Endothelial cell of umbilical vein (primary cell): ENCODE measurements at regions not wholly inside any gene's neighbourhood (a gene's known extent, or its start where the extent isn't known, plus 50 kb on each side); places are given as distances from the start of the nearest gene placed in this dataset.

ENCODE experiments used
- BruUV-seq: library from RNA; stranded (reverse); fragments of 400-500 nt; replicated peaks from 2 replicates; lab custom pipeline; 2021; lab: Mats Ljungman, UMichigan
- CTCF ChIA-PET: fragments of 300-600, 350-600 bp; sonication (Branson Sonifier 250); formaldehyde crosslinking; loops from one replicate; lab custom pipeline; 2021; ENCODE audit warnings: antibody characterized with exemption, inconsistent platforms; lab: Charles Lee
- POLR2A ChIA-PET: fragments of 300-600, 350-600 bp; sonication (Branson Sonifier 250); formaldehyde crosslinking; loops from one replicate; lab custom pipeline; 2021; ENCODE audit warnings: antibody characterized with exemption, inconsistent platforms; lab: Charles Lee
- DNase-seq: peaks from one replicate; pipeline ENCODE4 v3.0.0-alpha.2; 2011; ENCODE audit warnings: low read depth, low spot score
- FAIRE-seq: peaks from 2 replicates; lab custom pipeline; 2011; peaks lifted over from hg19 to GRCh38; lab: Jason Lieb, UNC
- H2AFZ ChIP-seq: 2 replicates; pipeline ENCODE4 v1.6.0; 2012; ENCODE audit warnings: low read depth, low read length, control low read depth, inconsistent platforms
- H3K27ac ChIP-seq: 2 replicates; pipeline ENCODE4 v1.5.1; 2011; ENCODE audit warnings: low read depth, mild to moderate bottlenecking, control low read depth, low read length, moderate library complexity; ENCODE audit not compliant: insufficient read depth
- H3K27me3 ChIP-seq, 2 experiments: 2 replicates each; pipeline versions ENCODE4 v1.6.0 to v1.6.1; 2011; ENCODE audit warnings: low read length in 2 of 2, mixed read lengths in 1 of 2; ENCODE audit not compliant: control insufficient read depth in 2 of 2, insufficient read depth in 2 of 2
- H3K36me3 ChIP-seq, 2 experiments: 2 replicates in 1 of 2; 3 replicates in 1 of 2; pipeline ENCODE4 v1.5.1; 2011; ENCODE audit warnings: low read length in 2 of 2, mild to moderate bottlenecking in 1 of 2, moderate library complexity in 1 of 2; ENCODE audit not compliant: control insufficient read depth in 2 of 2, insufficient read depth in 2 of 2; ENCODE audit errors: extremely low read depth in 1 of 2
- H3K4me1 ChIP-seq: 3 replicates; pipeline ENCODE4 v1.5.1; 2011; ENCODE audit warnings: mild to moderate bottlenecking, low read length; ENCODE audit not compliant: control insufficient read depth, insufficient read depth; ENCODE audit errors: extremely low read depth
- H3K4me2 ChIP-seq: 2 replicates; pipeline ENCODE4 v1.6.1; 2011; ENCODE audit warnings: low read length, control low read depth, mixed read lengths; ENCODE audit not compliant: insufficient read depth
- H3K4me3 ChIP-seq, 3 experiments: fragments of 200-600 bp in 1 of 3; sonication (generic), shearing (Covaris generic) in 1 of 3; replicated peaks in 1 of 3; 2 replicates each; pipeline ENCODE4 v1.5.1; 2011 to 2016; ENCODE audit warnings: control low read depth in 3 of 3, low read length in 3 of 3, mild to moderate bottlenecking in 2 of 3, inconsistent platforms in 1 of 3, low read depth in 1 of 3, moderate library complexity in 1 of 3; ENCODE audit not compliant: insufficient read depth in 1 of 3
- H3K79me2 ChIP-seq: 2 replicates; pipeline ENCODE4 v1.6.0; 2012; ENCODE audit warnings: low read length, inconsistent platforms; ENCODE audit not compliant: control insufficient read depth, insufficient read depth
- H3K9ac ChIP-seq: replicated peaks from 2 replicates; pipeline ENCODE3; 2011; ENCODE audit warnings: low read length, control low read depth; ENCODE audit not compliant: insufficient read depth; ENCODE audit errors: extremely low read depth
- H3K9me1 ChIP-seq: replicated peaks from 3 replicates; pipeline ENCODE4 v1.6.0; 2011; ENCODE audit warnings: mild to moderate bottlenecking, low read length; ENCODE audit not compliant: control insufficient read depth, insufficient read depth; ENCODE audit errors: extremely low read depth
- H3K9me3 ChIP-seq: replicated peaks from 2 replicates; pipeline ENCODE4 v1.5.1; 2012; ENCODE audit warnings: low read length, inconsistent platforms; ENCODE audit not compliant: control insufficient read depth, insufficient read depth
- H4K20me1 ChIP-seq: replicated peaks from 2 replicates; pipeline ENCODE3; 2011; ENCODE audit warnings: mild to moderate bottlenecking, low read length; ENCODE audit not compliant: control insufficient read depth, insufficient read depth; ENCODE audit errors: extremely low read depth
- EZH2 ChIP-seq: IDR thresholded peaks from 2 replicates; pipeline ENCODE4 v1.6.1; 2012; ENCODE audit warnings: borderline replicate concordance, low read depth, mild to moderate bottlenecking, moderate library complexity, low read length, inconsistent platforms; ENCODE audit not compliant: severe bottlenecking
- FOS ChIP-seq: IDR thresholded peaks from 2 replicates; pipeline ENCODE4 v1.6.1; 2011; ENCODE audit warnings: mild to moderate bottlenecking, low read length, moderate library complexity, borderline replicate concordance; ENCODE audit not compliant: insufficient read depth
- GATA2 ChIP-seq: IDR thresholded peaks from 2 replicates; pipeline ENCODE4 v1.7.0; 2011; ENCODE audit warnings: low read depth, mild to moderate bottlenecking, moderate library complexity, mixed read lengths, low read length; ENCODE audit not compliant: insufficient read length, insufficient read depth
- JUN ChIP-seq: IDR thresholded peaks from 2 replicates; pipeline ENCODE4 v1.6.1; 2011; ENCODE audit warnings: borderline replicate concordance, low read depth; ENCODE audit not compliant: insufficient read length, insufficient read depth
- MYC ChIP-seq: IDR thresholded peaks from one replicate; pipeline ENCODE4 v1.6.1; 2011; ENCODE audit warnings: mild to moderate bottlenecking, low read depth, low read length
- POLR2A ChIP-seq: IDR thresholded peaks from 2 replicates; pipeline ENCODE4 v1.6.1; 2012; ENCODE audit warnings: low read depth, mild to moderate bottlenecking, control low read depth, low read length
- POLR2AphosphoS5 ChIP-seq: IDR thresholded peaks from 2 replicates; pipeline ENCODE4 v1.6.1; 2012; ENCODE audit warnings: low read depth, mild to moderate bottlenecking, control low read depth, low read length, moderate library complexity; ENCODE audit not compliant: insufficient read depth
- dilution Hi-C: fragments of 300-500 bp; cut with MboI; formaldehyde crosslinking; loops from one replicate; pipeline ENCODE4 v1.15.0; 2019; ENCODE audit warnings: low sequenced_read_pairs; ENCODE audit not compliant: extremely low pct_ligation_motif_present
- intact Hi-C: fragments of 100-400 bp; cut with micrococcal nuclease; formaldehyde crosslinking; loops from one replicate; pipeline ENCODE4 v1.10.0; 2022
- TF ChIP-seq, protein P1 (sequence below), 2 donors: IDR thresholded peaks; 1 replicate in 1 of 2; 2 replicates in 1 of 2; pipeline ENCODE4 v1.5.1; 2011; ENCODE audit warnings: low read length in 2 of 2, mild to moderate bottlenecking in 2 of 2, moderate library complexity in 2 of 2, control low read depth in 1 of 2, inconsistent platforms in 1 of 2, low read depth in 1 of 2; ENCODE audit not compliant: insufficient read depth in 1 of 2; ENCODE audit errors: extremely low read depth in 1 of 2
- TF ChIP-seq, protein P2 (sequence below): IDR thresholded peaks from 2 replicates; pipeline ENCODE4 v1.6.1; 2011; ENCODE audit not compliant: insufficient read depth, insufficient read length

DNA sequence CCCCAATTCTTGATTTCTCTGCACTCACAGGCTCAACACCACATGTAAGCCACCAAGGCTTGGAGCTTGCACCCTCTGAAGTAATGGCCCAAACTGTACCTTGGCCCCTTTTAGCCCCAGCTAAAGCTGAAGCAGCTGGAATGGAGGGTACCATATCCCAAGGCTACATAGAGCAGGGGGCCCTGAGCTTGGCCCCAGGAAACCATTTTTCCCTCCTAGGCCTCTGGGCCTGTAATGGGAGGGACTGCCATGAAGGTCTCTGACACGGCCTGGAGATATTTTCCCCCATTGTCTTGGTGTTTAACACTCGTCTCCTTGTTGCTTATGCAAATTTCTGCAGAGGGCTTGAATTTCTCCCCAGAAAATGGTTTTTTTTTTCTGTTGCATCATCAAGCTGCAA lies 69.7 kb downstream of the SKA1 start:
- no TSS peak for BruUV-seq
- H4K20me1 ChIP-seq: no peaks in the 10 kb centered on the region
- no peak overlapping the region for H3K4me3 ChIP-seq
- no peak overlapping the region for H3K27ac ChIP-seq
- ChIA-PET CTCF (no interaction called here), POLR2A (no interaction called here)
- no peak overlapping the region for H3K4me2 ChIP-seq
- dilution Hi-C loops (no loop called here), intact Hi-C loops (no loop called here)
- no peaks in the 10 kb centered on the region for H3K9me3 ChIP-seq
- FAIRE-seq (no peak), DNase-seq (no peak)
- no peaks in the 10 kb centered on the region for H3K4me1 ChIP-seq
- no peak for TF ChIP-seq EZH2
- TF ChIP-seq FOS: no peak
- no peak for TF ChIP-seq POLR2AphosphoS5
- TF ChIP-seq POLR2A: no peak
- TF ChIP-seq, protein P1, sequence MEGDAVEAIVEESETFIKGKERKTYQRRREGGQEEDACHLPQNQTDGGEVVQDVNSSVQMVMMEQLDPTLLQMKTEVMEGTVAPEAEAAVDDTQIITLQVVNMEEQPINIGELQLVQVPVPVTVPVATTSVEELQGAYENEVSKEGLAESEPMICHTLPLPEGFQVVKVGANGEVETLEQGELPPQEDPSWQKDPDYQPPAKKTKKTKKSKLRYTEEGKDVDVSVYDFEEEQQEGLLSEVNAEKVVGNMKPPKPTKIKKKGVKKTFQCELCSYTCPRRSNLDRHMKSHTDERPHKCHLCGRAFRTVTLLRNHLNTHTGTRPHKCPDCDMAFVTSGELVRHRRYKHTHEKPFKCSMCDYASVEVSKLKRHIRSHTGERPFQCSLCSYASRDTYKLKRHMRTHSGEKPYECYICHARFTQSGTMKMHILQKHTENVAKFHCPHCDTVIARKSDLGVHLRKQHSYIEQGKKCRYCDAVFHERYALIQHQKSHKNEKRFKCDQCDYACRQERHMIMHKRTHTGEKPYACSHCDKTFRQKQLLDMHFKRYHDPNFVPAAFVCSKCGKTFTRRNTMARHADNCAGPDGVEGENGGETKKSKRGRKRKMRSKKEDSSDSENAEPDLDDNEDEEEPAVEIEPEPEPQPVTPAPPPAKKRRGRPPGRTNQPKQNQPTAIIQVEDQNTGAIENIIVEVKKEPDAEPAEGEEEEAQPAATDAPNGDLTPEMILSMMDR (IDR thresholded peaks at IDR 0.05; ENCODE audit: extremely low read depth in 1 of 2, insufficient read depth in 1 of 2, low read depth in 1 of 2, low read length in 2 of 2): no peak
- TF ChIP-seq MYC: no peak
- TF ChIP-seq, protein P2, sequence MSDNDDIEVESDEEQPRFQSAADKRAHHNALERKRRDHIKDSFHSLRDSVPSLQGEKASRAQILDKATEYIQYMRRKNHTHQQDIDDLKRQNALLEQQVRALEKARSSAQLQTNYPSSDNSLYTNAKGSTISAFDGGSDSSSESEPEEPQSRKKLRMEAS: no peak
- TF ChIP-seq GATA2: no peak
- no peak for TF ChIP-seq JUN
- no peaks in the 10 kb centered on the region for H3K36me3 ChIP-seq
- H3K27me3 ChIP-seq: no peaks in the 10 kb centered on the region
- H2AFZ ChIP-seq: no peak overlapping the region
- H3K9ac ChIP-seq: no peak overlapping the region
- no peaks in the 10 kb centered on the region for H3K79me2 ChIP-seq
- no peaks in the 10 kb centered on the region for H3K9me1 ChIP-seq
